GM21529 (cell line): ENCODE measurements at regions not wholly inside any gene's neighbourhood (a gene's known extent, or its start where the extent isn't known, plus 50 kb on each side); places are given as distances from the start of the nearest gene placed in this dataset.
A peak's percentile ranks its signal among the peaks of the same experiment; 100 is the strongest.
"Not testable (repeated sequence)": the region's sequence is repeated elsewhere in the genome, so short reads cannot be mapped to it uniquely, and the experiment has no call there.

Source experiments
- ATAC-seq: cut with Tn5 transposase; IDR thresholded peaks from one replicate; pipeline ENCODE4 v1.9.1; 2021; ENCODE audit not compliant: unreplicated experiment

DNA sequence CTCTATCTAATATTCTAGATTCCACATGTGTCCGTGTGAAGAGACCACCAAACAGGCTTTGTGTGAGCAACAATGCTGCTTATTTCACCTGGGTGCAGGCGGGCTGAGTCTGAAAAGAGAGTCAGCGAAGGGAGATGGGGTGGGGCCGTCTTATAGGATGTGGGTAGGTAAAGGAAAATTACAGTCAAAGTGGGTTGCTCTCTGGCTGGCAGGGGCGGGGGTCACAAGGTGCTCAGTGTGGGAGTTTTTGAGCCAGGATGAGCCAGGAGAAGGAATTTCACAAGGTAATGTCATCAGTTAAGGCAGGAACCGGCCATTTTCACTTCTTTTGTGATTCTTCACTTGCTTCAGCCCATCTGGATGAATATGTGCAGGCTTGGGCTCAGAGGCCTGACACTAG is 779.3 kb downstream of the RNF144A start:
- not testable (repeated sequence) for ATAC-seq

DNA sequence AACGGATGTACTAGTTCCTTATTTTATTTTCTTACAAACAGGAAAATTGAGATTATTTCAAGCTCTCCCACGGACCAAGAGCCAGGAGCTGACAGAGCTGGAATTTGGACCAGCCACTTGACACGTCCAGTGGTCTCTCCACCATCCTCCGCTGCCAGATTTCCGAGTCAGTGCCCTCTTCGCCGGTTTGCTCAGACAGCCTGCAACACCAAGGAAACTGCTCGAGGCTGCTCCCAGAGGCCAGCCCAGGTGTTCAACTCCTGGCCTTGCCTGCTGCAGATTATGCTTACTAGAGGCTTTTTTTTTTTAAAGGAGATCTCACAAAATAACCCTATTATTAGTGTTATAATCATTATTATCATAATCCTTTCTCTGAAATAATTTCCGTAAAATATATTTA is 779.8 kb downstream of the RNF144A start:
- ATAC-seq = no peak

DNA sequence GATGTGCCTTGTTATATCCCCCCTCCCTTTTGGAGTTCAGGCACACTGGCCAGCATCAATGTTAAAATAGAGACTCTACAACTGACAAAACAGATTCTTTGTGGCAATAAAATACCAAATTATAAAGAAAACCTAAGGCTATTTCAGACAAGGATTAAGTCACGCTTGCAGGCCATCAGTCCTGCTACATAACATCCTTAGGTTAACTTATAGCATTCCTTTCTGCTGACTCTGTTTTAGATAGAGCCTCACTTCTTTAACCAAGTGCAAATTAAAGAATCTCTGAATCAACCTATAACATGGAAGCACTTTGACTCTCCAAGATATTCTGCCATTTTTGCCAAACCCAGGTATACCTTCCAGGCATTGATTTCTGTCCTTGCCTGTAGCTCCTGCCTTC is 784.6 kb downstream of the RNF144A start:
- no peak for ATAC-seq

DNA sequence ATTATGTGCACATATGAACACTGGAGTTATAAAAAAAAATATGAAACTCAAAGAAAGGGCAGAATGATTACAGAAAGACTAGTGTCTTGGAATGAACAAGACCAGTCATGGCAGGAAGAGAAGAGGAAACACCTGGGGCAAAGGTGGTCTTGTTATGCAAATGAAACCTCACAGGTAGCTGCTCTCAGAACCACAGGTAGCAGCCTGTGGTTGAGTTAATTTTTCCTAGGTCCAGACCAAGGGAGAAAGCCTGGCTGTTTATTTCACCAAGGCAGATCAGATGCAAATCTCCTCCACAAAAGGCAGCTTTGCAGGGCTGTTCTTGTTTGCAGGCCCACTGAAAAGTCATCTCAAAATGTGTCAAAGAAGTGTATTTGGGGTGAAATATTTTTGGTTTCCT is 785.8 kb downstream of the RNF144A start:
- ATAC-seq = no peak

DNA sequence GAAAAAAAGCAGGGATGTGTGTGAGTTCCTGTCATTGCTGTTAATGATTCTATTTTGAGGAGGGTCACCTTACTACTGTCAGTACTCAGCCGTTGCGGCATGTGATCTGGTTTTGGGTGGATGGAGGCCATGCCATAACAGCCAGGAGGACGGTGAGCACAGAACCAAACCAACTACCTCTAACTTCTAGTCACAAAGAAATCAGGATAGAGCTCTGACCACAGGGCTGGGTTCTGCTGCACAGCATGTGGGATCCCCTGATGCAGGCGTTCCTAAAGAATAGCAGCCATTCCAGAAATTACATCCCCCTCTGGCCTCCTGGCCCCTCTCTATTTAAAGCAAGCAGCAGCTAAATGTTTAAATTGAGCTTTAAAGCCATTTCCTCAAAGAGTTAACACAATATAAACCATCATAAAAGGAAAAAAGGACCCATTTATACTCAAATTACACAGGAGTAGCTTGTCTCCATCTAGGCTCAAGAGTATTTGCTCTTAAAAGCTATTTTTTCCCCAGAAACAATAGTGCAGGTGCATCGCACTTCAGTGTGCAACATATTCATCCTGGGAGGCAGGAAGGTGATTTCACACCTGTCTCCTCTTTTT is 786.4 kb downstream of the RNF144A start:
- ATAC-seq = no peak

DNA sequence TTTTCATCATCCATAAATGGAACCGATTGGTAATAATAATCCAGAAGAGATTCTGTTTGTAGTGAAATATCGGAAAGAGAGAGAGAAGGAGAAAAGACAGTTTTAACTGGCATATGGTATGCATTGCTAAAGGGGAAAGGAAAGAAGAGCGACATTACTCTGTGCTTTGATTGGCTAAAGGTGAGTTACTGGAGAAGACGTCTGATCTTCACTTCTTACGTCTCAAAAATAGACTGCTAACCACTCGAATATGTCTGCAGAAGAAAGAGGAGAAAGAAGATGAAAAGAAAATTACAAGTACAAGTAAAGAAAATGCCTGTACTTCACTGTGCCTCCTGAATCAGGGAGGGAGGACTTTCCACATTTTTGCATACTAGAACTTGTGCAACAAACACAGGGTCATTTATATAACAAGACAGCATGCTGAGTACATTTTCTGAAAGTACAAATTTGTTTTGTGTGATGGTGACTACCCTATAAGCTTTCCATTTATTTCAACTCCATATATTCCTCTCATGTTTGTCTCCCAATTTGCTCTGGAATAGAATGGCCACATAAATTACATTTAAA is 787.2 kb downstream of the RNF144A start:
- ATAC-seq = no peak

DNA sequence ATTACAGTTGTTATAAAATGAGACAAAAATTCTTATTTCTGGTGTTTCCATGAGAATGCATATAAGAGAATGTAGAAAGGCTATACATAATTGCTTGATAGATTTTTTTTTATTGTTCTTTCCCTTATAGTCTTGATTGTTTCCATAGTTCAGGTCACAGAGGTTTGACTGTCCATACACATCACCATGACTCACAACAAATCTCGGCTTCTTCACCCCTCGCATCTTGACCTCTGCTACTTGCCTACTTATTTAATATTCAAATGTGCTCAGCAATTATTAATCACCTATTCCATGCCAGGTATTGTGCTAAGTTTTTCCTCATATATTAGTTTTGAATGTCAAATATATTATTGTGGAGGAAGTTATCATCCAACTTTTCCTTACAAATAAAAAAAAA is 789.6 kb downstream of the RNF144A start:
- ATAC-seq = no peak

DNA sequence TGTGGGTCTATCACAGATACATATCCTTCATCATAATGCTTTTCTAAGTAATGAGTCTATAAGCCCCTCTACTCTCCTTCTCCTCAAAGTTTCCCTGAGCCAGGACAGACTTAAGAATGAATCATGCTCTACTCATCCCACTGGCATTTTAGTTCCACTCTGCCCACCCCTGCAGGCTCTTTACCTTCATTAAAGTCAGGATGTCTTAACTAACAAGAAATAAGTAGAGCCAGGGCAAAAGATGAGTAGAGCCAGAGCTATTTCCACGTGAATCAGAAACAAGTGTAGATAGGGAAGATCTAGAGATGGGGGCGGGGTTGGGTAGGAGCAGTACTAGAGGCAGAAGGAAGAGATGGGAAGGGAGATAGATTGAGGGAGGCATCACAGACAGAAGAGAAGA is 790.5 kb downstream of the RNF144A start:
- ATAC-seq = no peak

DNA sequence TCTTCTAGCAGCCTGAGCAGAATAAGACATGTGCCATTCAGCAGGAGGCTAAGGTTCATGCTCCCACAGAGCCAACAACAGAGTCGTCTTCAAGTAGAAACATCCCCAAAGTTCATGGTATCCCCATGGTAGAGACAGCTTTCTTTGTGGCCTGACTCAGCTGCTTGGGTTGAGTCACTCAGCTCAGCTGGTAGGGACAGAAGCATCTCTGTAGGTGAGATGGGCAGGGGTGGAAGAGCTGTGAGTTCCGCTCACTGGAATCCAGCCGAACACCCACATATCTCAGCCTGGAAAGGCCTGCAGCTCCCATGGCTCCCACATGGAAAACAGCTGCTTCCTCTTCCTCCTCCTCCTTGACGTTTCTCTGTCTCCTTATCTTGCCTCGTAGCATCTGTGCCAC is 792.7 kb downstream of the RNF144A start:
- ATAC-seq = no peak

DNA sequence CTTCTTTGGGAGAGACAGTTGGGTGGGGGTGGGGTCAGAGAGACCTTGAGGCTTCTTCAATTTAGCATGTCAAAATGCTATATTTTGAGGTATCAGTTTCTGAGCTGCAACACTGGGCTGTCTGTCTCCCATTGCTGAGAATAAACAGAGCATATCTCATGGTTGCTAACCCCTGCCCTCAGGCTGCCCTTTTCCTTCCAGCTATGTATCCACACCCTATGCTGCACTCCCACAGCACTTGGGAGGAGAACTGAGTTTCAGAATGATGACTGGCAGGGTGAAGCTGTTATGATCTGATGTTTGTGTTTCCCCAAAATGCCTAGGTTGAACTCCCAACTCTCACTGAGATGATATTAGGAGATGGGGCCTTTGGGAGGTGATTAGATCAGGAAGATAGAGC is 794.0 kb downstream of the RNF144A start:
- no peak for ATAC-seq

DNA sequence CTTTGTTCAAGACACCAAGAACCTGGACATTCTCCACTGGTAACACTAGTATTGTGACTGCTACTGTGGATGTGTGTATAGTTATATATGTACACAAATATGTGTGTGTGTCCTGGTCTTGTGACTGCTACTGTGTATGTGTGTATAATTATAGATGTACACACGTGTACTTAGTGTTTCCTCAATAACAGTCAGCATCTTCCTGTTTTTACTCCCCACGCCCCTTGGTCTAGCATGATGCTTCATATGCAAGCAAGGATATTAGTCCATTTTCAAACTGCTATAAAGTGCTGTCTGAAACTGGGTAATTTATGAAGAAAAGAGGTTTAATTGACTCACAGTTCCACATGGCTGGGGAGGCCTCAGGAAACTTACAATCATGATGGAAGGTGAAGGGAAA is 802.7 kb downstream of the RNF144A start:
- ATAC-seq = no peak

DNA sequence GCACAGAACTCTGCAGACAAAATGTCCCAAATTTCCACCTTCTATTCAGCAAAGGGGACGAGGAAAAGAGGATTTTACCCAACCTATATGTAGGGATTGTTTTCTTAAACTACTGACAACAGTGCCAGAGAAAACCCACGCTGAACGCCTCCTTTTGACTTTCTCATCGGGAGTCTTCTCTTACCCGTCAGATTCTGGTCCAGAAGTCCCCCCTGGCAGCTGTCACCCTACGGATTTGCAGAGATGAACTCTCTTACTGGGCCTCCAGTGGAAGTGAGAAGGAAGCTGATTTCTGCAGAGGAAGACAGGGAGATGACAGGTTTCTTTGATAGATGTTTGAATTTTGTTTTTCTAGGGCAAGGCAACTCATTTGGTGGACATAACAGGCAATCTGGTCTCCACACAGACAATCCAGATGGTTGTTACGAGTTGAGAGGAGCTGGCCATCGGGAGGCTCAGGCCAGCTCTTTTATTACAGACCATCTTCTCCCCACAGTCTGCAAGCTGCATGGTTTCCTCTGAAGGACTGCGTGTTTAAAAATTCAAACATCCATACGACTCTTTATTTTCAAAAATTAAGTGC is 804.3 kb downstream of the RNF144A start:
- ATAC-seq = no peak

DNA sequence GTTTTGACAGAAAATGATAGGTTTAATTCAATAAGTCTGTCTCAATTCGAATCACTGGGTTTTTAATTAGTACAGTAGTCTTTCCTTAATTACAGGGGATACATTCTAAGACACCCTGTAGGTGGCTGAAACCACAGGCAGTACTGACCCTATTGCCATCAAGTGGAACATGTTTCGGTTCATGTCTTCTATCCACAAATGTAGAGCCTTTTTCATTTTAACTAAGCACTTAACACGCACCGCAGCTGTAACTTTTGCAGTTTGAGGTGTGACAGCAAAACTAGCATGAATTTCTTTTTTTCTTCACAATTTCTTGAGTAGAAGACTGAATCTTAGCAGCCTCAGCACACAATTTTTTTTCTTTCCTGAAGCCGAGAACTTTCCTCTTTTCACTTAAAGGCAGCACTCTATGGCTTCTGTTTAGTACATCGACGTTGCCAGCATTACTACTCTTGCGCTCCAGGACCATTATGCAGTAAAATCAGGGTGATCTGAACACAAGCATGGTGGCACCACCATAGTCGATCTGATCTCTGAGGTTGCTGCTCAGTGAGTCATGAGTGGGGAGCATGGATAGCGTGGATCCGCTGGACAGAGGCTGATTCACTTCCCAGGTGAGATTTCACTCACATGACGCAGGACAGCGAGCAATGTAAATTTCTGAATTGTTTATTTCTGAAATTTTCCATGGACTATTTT is 805.1 kb downstream of the RNF144A start:
- ATAC-seq = peak; percentile 87

DNA sequence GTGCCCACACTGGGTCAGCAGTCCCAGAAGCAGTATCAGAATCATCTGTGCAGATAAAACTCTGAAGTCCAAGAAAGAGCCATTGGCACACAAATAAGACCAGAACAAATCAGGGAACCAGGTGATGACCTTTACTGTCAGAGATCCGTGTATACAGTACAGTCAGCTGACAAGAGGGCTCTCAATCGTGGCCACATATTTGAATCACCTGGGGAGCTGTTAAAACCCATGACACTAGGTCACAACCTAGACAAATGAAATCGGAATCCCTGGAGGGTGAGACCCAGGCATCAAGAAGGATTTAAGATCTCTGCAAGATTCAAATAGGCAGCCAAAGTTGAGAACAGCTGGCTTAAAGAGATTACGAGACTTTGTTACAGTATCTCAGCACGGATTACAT is 807.1 kb downstream of the RNF144A start:
- ATAC-seq = no peak

DNA sequence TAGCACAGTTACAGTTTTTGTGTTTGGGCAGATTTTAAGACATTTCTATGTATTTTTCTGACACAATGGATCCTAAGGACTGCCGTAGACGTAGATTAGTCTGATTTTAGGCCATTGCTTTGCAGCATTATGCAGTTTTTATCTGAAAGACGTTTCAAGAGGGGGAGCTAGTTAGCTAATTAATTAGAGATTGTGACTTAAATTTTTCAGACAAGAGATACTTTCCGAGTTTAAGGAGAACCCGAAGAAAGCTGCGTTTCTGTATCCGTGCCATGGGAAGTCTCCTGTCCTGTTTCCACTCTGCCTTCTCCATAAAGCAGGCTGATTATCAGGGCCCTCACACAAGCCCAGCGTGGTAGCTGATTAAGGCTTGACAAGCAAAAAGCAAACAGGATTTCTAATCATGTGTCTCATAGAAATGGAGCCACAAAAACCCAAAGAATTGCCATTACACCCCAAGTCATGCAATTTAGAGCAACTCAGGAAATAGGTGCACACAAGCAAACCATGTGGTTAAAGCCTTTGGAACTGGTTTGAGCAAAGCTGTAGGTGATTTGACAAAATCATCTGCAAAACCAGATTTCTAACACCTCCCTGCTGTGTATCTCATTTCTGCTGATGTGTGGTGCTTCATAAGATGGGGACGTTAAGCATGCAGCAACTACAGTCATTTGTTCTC is 808.1 kb downstream of the RNF144A start:
- ATAC-seq = no peak

DNA sequence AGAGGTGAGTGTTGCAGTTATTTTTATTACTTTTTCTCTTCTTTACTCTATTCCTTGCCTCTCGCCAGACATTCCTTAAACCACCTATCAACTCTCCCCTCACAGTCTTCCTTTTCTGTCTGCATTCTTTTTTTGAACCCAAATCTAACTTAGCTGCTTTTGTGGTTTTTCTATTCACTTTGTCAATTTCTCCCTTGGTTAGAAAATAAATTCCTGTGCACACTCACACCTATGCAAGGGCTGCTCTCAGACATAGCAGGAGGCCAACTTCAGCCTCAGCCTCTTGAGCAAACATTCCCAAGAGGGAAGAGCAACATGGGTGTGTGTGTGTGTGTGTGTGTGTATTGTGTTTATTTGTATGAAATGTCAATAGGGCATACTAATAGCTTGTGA is 808.6 kb downstream of the RNF144A start:
- no peak for ATAC-seq

DNA sequence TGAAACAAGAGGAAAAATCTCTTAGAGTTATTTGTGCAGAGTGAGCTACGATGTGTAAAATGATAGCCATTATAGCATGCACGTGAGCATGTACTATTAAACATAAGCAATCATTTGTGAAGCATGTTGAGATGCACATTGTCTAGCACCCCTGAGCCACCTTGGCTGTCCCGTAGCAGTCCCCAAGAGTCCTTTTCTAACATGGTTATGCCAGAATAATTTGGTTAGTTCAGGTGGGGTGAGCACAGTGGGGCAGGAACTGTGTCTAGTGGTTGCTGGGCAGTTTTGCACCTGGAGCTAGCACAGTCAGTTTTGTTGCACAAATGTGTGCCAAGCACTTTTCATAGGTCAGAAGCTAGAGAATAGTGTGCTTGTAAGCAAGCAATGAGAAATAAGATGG is 809.8 kb downstream of the RNF144A start:
- no peak for ATAC-seq

DNA sequence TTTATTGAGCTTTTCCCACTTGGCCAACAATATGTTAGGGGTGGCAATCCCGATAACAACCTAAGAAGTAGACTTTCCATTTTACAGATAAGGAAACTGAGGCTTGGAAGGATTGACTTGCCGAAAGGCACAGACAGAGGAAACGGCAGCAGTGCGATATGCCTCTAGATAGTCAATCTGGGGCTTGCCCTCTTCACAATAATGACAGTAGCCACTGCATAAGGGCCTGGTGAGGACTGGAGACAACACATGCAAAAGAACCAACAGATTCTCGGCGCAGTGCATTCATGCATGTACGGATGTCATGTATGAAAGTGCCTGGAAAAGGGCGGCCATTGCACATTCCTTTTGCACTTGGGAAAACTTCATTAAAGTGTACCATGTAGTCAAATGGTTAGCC is 811.2 kb downstream of the RNF144A start:
- ATAC-seq = no peak

DNA sequence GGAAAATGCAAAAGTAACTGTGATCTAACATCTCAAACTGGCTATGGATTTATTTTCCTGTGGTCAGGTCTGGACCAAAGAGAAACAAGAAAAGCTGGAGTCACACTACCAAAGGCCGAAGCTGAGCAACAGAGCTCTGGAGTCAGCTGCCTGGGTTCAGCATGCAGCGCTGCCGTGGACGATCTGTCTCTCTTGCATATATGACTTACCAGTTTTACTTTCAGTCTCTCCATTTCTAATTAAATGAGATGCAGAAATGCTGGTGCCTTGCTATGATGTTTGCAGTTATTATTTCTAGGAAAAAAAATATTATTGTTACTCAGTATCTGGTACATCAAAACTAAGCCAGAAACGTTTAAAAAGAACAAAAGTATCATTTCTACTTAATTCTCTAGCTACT is 813.2 kb downstream of the RNF144A start:
- no peak for ATAC-seq

DNA sequence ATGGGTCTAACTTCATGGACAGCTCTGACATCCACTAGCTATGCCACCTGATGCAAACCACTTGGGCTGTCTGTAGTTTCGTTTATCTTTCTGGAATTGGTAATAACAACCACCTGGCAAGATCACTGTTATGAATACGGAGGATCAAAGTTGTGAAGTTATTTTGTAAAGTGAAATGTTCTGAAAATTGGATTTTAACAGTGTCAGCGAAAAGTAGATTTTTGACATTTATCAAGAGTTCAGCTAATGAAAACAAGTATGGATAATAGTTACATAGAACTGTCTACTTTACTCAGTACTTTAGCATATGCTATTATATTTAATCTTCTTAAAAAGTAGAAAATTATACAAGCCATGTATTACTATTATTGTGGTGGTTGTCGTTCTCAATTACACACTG is 813.8 kb downstream of the RNF144A start:
- no peak for ATAC-seq

DNA sequence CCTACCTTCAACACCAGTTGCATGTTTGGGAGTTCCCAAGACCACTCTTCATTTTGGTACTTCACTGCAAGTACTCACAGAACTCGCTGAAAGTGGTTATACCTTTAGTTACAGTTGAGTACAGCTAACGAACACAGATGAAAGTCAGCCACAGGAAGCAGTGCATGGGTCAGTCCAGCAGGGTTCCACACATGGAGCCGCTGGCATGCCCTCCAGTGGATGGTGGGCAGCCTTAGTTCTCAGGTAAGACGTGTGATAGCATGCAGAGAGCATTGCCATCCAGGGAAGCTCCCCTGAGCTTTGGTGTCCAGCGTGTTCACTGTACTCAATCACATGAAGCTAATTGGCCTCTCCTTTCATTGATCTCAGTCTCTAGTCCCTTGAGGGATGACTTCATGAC is 815.3 kb downstream of the RNF144A start:
- ATAC-seq = no peak
